Esophagus squamous epithelium (tissue), 4 donors: ENCODE measurements at regions not wholly inside any gene's neighbourhood (a gene's known extent, or its start where the extent isn't known, plus 50 kb on each side); places are given as distances from the start of the nearest gene placed in this dataset.

ENCODE experiments used
- CTCF ChIP-seq, 6 experiments: fragments of 450-650 bp in 4 of 6; fragments of 200-600 bp in 2 of 6; sonication (generic) in 2 of 6; IDR thresholded peaks; one replicate each; pipeline ENCODE4 v1.5.1; 2016 to 2019; ENCODE audit warnings: antibody characterized with exemption in 6 of 6, mild to moderate bottlenecking in 4 of 6, moderate library complexity in 4 of 6
- POLR2A ChIP-seq, 4 donors: fragments of 450-650 bp; IDR thresholded peaks; one replicate each; pipeline ENCODE4 v1.6.1; 2017; ENCODE audit warnings: antibody characterized with exemption in 4 of 4, mild to moderate bottlenecking in 4 of 4, moderate library complexity in 3 of 4

GRCh38 chr12:88996200-88996788, 356.0 kb downstream of the DUSP6 start:
- no peak for TF ChIP-seq CTCF (IDR thresholded peaks at IDR 0.05)
- no peak for TF ChIP-seq POLR2A (IDR thresholded peaks at IDR 0.05)
